ENCODE measurements at regions not wholly inside any gene's neighbourhood (a gene's known extent, or its start where the extent isn't known, plus 50 kb on each side); places are given as distances from the start of the nearest gene placed in this dataset.
"Not testable (repeated sequence)": the region's sequence is repeated elsewhere in the genome, so short reads cannot be mapped to it uniquely, and the experiment has no call there.

DNA sequence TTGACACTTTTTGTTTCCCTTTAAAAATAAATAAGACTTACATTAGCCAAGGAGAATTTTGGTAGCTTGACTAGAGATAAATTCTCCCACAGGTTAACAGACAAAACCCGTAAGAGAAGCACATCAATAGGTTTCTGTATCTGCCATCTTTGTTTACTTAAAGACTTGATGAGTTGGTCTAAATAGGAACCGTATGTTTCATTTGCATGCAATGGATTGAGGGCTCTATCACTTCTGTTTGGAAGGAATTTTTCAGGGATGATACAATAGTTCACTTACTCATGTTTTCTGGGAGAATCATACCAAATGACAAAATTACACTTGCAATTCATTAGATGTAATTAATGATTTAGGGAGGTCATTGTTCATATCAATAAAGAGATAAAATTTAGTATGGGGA, 631.5 kb upstream of the NR2F2 start:
- Histone ChIP-seq H3K9ac (ENCODE audit: low read depth, low read length) (no peak overlapping the region), H3K36me3 (ENCODE audit: insufficient read depth, low read length) (no peaks in the 10 kb centered on the region), H3K79me2 (ENCODE audit: insufficient read depth, low read length) (no peaks in the 10 kb centered on the region), H3K4me1 (ENCODE audit: insufficient read depth, low read length) (no peaks in the 10 kb centered on the region), H4K20me1 (ENCODE audit: insufficient read depth, low read length) (no peaks in the 10 kb centered on the region), H3K27me3 (ENCODE audit: insufficient read depth, low read length, poor library complexity) (no peaks in the 10 kb centered on the region), H3K4me3 (ENCODE audit: low read depth in 1 of 2, low read length in 2 of 2) (no peak overlapping the region), H3K4me2 (ENCODE audit: insufficient read depth, low read length) (no peak overlapping the region), H3K9me3 (ENCODE audit: insufficient read depth, low read length, severe bottlenecking) (peaks cover 23% of the 10 kb centered on the region), H3K27ac (ENCODE audit: low read length) (no peak overlapping the region), H2AFZ (ENCODE audit: low read depth, low read length) (no peak overlapping the region)
- no peak for TF ChIP-seq EZH2 (IDR thresholded peaks at IDR 0.05; ENCODE audit: borderline replicate concordance, low read depth, low read length, severe bottlenecking)
- TF ChIP-seq, protein P1, sequence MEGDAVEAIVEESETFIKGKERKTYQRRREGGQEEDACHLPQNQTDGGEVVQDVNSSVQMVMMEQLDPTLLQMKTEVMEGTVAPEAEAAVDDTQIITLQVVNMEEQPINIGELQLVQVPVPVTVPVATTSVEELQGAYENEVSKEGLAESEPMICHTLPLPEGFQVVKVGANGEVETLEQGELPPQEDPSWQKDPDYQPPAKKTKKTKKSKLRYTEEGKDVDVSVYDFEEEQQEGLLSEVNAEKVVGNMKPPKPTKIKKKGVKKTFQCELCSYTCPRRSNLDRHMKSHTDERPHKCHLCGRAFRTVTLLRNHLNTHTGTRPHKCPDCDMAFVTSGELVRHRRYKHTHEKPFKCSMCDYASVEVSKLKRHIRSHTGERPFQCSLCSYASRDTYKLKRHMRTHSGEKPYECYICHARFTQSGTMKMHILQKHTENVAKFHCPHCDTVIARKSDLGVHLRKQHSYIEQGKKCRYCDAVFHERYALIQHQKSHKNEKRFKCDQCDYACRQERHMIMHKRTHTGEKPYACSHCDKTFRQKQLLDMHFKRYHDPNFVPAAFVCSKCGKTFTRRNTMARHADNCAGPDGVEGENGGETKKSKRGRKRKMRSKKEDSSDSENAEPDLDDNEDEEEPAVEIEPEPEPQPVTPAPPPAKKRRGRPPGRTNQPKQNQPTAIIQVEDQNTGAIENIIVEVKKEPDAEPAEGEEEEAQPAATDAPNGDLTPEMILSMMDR (IDR thresholded peaks at IDR 0.05; ENCODE audit: borderline replicate concordance, extremely low read depth, low read length, poor library complexity, severe bottlenecking), result no peak
- DNase-seq (no peak), ATAC-seq (ENCODE audit: insufficient read depth, low read depth) (no peak)

DNA sequence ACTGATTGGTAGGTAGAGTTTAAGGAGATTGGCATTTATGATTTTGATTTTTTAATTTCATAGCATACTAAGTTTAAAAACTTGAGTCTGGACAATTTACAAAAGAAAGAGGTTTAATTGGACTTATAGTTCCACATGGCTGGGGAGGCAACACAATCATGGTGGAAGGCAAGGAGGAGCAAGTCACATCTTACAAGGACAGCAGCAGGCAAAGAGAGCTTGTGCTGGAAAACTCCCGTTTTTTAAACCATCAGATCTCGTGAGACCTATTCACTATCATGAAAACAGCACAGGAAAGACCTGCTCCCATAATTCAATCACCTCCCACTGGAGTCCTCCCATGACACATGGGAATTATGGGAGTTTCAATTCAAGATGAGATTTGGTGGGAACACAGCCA, 630.9 kb upstream of the NR2F2 start:
- Histone ChIP-seq H3K79me2 (ENCODE audit: insufficient read depth, low read length) (no peaks in the 10 kb centered on the region), H3K9me3 (ENCODE audit: insufficient read depth, low read length, severe bottlenecking) (peaks cover 23% of the 10 kb centered on the region), H3K27me3 (ENCODE audit: insufficient read depth, low read length, poor library complexity) (no peaks in the 10 kb centered on the region), H4K20me1 (ENCODE audit: insufficient read depth, low read length) (no peaks in the 10 kb centered on the region), H3K4me1 (ENCODE audit: insufficient read depth, low read length) (no peaks in the 10 kb centered on the region), H3K27ac (ENCODE audit: low read length) (no peak overlapping the region), H3K4me3 (ENCODE audit: low read depth in 1 of 2, low read length in 2 of 2) (no peak overlapping the region), H3K4me2 (ENCODE audit: insufficient read depth, low read length) (no peak overlapping the region), H3K36me3 (ENCODE audit: insufficient read depth, low read length) (no peaks in the 10 kb centered on the region), H2AFZ (ENCODE audit: low read depth, low read length) (no peak overlapping the region), H3K9ac (ENCODE audit: low read depth, low read length) (no peak overlapping the region)
- ATAC-seq (ENCODE audit: insufficient read depth, low read depth), result no peak
- DNase-seq, result no peak
- no peak for TF ChIP-seq EZH2 (IDR thresholded peaks at IDR 0.05; ENCODE audit: borderline replicate concordance, low read depth, low read length, severe bottlenecking)
- TF ChIP-seq, protein P1 (IDR thresholded peaks at IDR 0.05; ENCODE audit: borderline replicate concordance, extremely low read depth, low read length, poor library complexity, severe bottlenecking), result no peak

DNA sequence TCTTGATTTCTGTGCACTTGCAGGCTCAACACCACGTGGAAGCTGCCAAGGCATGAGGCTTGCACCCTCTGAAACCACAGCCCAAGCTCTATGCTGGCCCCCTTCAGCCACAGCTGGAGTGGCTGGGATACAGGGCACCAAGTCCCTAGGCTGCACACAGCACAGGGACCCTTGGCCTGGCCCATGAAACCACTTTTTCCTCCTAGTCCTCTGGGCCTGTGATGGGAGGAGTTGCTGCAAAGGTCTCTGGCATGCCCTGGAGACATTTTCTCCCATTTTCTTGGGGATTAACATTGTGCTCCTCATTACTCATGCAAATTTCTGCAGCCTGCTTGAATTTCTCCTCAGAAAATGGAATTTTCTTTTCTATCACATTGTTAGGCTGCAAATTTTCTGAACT, 629.8 kb upstream of the NR2F2 start:
- not testable (repeated sequence) for H3K4me2 ChIP-seq (ENCODE audit: insufficient read depth, low read length); H3K9ac ChIP-seq (ENCODE audit: low read depth, low read length); H4K20me1 ChIP-seq (ENCODE audit: insufficient read depth, low read length); H3K4me3 ChIP-seq (ENCODE audit: low read depth in 1 of 2, low read length in 2 of 2); H2AFZ ChIP-seq (ENCODE audit: low read depth, low read length); H3K79me2 ChIP-seq (ENCODE audit: insufficient read depth, low read length); H3K27me3 ChIP-seq (ENCODE audit: insufficient read depth, low read length, poor library complexity); H3K36me3 ChIP-seq (ENCODE audit: insufficient read depth, low read length); ATAC-seq (ENCODE audit: insufficient read depth, low read depth); DNase-seq; H3K27ac ChIP-seq (ENCODE audit: low read length); H3K4me1 ChIP-seq (ENCODE audit: insufficient read depth, low read length)
- H3K9me3 ChIP-seq (ENCODE audit: insufficient read depth, low read length, severe bottlenecking), result peaks cover 16% of the 10 kb centered on the region

DNA sequence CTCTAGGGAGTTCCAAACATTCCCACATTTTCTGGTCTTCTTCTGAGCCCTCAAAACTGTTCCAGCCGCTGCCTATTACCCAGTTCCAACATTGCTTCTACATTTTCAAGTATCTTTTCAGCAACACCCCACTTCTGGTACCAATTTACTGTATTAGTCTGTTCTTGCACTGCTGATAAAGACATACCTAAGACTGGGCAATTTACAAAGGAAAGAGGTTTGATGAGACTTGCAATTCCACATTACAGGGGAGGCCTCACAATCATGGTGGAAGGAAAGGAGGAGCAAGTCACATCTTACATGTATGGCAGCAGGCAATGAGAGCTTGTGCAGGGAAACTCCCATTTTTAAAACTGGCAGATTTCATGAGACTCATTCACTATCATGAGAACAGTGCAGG, 629.1 kb upstream of the NR2F2 start:
- Histone ChIP-seq H3K27me3 (ENCODE audit: insufficient read depth, low read length, poor library complexity) (no peaks in the 10 kb centered on the region), H3K4me3 (ENCODE audit: low read depth in 1 of 2, low read length in 2 of 2) (no peak overlapping the region), H4K20me1 (ENCODE audit: insufficient read depth, low read length) (no peaks in the 10 kb centered on the region), H3K4me2 (ENCODE audit: insufficient read depth, low read length) (no peak overlapping the region), H3K27ac (ENCODE audit: low read length) (no peak overlapping the region), H3K4me1 (ENCODE audit: insufficient read depth, low read length) (no peaks in the 10 kb centered on the region), H3K79me2 (ENCODE audit: insufficient read depth, low read length) (no peaks in the 10 kb centered on the region), H3K36me3 (ENCODE audit: insufficient read depth, low read length) (no peaks in the 10 kb centered on the region), H3K9me3 (ENCODE audit: insufficient read depth, low read length, severe bottlenecking) (peaks cover 16% of the 10 kb centered on the region), H2AFZ (ENCODE audit: low read depth, low read length) (no peak overlapping the region), H3K9ac (ENCODE audit: low read depth, low read length) (no peak overlapping the region)
- TF ChIP-seq EZH2 (IDR thresholded peaks at IDR 0.05; ENCODE audit: borderline replicate concordance, low read depth, low read length, severe bottlenecking), result no peak
- TF ChIP-seq, protein P1 (IDR thresholded peaks at IDR 0.05; ENCODE audit: borderline replicate concordance, extremely low read depth, low read length, poor library complexity, severe bottlenecking), result no peak
- DNase-seq (no peak), ATAC-seq (ENCODE audit: insufficient read depth, low read depth) (no peak)
